Bone marrow (tissue), 2 donors: ENCODE measurements at regions not wholly inside any gene's neighbourhood (a gene's known extent, or its start where the extent isn't known, plus 50 kb on each side); places are given as distances from the start of the nearest gene placed in this dataset.

ENCODE experiments used
- DNase-seq, 2 donors: peaks; one replicate each; lab custom pipeline; 2025; lab: John Stamatoyannopoulos, UW

DNA sequence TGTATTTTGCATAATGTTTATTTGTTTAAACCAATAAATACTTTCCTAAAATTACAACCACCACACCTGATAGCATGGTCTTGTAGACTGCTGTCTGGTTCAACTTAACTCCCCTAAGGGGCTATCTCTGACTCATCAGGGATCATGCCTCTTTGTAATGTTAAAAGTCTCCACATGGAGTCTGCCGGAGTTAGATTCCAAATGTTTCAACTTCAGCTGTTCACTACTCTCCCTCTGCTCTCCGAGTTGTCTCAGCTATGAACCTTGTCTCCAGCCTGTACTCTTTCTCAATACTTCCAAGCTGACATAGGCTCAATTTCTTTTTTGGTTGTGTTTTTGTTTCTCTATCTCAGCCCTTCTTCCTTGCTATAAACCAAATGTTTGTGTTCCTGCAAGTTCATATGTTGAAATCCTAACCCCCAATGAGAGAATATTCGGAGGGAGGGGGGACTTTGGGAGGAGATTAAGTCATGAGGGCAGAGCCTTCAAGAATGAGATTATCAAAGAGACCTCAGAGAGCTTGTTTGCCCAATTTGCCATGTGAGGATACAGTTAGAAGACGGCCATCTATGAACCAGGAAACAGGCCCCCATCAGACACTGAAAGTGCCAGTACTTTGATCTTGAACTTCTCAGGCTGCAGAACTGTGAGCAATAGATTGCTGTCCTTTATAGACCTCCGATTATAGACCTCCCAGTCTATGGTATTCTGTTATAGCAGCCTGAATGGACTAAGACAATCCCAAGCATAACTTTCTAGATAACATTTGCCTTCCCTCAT lies 858.2 kb downstream of the VRK1 start:
- DNase-seq, result no peak

DNA sequence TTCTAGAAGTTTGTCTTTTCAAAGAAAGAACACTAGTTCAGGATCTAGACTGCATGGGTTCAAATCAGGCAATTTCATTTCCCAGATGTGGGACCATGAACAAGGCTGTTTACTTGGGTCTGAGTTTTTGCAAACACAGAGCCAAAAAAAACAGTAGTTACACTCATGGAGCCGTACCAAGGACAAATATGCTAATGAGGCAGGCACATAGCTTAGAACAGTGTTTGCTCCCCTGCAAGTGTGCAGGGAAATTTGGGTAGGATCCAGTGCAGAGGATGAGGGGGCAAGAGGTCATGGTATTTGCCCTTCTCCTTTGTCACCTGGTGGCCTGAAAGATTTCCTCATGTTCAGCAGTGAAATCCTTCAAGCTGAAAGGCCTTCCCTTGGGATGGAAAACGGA lies 860.4 kb downstream of the VRK1 start:
- no peak for DNase-seq

DNA sequence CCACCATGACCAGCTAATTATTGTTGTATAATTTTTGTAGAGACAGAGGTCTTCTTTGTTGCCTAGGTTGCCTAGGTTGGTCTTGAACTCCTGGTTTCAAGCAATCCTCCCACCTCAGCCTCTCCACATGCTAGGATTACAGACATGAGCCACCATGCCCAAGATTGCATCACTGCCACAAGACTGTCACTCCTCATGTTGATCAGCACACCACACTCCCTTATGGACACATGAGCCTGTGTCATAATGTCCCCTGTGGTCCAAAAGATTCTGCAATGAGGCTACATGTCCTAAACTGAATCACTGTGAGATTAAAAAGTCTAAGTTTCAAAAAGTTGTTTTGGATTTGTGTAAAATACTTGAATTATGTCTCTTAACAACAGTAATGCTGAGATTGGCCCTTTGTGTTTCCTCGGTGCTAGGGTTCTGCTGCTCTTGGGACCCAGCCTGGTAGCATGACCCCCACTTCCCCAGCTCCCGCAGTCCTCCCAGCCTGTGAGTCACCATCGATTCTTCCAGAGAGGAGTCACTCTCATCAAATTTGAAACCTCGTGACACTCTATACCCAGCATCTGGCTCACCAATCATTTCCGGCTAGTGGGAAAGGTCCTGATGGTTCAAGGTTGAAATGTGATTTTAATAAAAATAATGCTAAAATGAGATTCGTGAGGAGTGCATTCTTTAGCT lies 890.9 kb downstream of the VRK1 start:
- DNase-seq, result no peak

DNA sequence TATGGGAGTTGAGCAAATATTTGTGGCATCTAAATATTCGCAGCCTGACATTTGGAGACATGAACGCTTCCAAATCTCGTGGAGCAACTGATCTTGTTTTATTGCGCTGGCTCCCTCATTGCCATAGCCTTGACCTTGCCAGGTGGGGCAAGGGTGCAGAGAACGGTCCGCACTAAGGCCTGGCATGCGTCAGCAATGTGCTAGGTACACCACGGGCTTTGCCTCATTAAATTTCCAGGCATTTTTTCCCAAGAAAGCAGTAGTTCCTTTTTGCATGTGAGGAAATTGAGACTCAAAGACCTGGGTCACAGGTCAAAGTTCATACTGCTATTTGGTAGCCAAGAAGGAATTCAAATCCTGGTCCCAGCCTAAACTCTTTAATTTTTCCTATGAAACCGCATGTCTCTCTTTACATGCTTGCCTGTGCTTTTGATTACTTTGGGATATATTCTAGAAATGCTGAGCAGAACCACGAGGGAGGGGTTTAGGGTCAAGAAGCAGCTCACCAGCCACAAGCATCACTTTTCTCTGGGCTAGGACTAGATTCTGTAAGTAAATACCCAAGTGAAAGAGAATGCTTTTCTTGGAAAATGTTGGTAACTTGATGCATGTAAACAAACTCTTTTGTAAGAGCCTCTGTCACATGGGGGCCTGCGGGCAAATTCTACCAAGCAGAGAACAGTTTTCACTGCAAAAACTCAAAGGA lies 891.6 kb downstream of the VRK1 start:
- DNase-seq, result no peak

DNA sequence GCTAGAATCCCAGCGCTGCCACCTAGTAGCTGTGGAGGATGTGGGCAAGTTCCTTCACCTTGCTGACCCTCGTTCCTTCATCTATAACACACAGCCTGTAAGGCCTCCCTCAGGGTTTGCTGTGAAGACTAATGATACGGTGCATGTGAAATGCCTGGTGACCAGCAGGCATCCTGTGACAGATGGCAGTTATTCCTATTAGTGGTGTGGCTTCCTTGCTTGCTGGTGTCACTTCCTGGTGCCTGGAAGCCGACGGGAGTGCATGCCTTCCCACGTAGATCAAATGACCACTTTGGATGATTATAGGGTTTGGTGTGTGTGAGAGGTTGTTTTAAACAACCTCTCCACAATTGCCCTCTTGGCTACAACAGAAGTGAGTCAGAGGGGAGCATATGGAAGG lies 894.9 kb downstream of the VRK1 start:
- no peak for DNase-seq

DNA sequence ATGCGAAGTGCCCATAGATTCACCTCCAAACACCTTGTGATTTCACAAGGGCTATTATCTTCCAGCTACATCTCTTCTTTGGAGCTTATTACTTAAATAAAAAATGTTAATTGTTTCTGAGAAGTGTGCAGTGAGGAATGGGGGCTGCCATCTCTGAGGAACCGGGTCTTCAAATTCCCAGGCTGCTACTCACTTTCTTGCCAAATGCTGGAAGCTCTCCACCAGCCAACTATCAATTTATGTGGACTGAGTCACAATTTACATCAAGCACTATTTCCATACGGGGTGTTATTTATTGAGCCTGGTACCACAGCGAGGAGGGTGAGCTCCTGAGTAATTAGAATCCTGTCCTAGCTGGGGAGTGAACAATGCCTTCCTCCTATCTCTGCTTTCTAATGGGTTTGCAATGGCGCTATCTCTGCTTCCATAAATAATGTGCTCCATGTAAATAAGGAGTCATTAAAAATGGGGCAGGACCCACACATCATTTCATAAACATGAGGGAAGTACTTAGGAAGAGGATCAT lies 898.3 kb downstream of the VRK1 start:
- DNase-seq, result no peak

DNA sequence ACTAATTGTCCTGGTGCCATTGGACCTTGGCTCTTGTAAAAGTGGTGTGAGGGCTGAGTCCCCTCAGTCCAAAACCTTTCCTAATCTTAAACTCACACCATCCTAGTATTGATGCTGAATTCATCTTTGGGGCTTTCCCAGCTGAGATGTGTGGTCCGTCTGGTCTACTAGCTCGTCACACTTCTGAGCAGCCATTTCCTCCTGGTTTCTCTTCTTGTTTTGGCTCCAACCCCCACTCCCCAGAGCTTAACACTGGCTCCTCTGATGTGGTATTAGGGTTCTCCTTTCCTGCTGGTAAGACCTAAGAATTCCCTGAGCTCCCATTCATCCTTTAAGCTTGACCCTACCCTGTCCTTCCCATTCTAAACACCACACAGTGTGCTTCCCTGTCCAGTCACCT lies 900.6 kb downstream of the VRK1 start:
- no peak for DNase-seq

DNA sequence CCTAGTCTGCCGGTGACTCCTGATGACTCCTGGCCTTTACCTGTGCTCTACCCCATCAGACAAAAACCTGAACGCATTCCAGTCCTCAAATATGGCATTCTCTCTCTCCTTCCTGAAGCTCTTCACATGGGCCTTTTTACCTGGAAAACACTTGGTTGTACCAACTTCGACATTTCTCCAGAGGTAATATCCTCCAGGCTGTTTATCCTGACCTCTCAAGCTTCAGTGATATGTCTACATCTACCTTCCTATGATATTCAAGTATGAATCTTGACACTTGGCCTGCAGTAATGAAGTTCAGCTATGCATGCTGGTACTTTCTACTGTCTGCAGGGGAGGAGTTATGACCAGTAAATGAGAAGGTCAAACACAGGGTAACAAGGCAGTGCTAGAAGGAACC lies 901.8 kb downstream of the VRK1 start:
- DNase-seq, result no peak

DNA sequence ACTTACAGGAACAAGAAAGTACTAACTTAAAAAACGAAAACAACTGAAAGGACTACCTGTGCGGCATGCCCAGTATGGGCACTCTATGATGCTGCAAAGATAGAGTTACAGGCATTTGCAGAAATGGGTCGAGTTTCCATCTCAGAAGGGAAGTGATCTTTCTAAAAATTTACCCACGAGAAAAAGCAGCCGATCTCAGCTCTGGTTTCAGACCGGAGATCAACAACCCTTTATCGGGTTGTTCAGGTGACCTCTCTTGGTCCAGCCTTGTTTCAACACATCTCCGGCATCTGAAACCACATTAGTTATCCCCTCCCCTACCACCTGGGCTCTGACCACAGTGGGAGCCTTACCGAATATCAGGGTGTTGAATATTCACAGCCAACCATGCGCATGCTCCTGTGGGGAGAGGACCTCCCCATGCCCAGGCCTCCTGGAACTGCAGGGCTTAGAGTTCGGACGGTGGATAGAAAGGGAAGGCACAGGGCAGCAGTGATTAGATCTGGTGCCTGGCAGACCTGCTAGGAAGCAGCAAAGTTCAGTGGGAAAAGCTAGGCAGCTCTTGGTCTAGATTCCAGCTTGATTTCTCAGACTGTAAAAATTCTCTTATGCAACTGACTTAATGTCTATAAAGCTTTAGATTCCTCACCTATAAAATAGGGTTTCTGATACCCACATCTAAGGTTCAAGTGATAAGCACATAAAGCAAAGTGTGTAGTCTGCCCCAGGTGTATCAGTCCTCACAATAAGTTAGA lies 906.0 kb downstream of the VRK1 start:
- no peak for DNase-seq

DNA sequence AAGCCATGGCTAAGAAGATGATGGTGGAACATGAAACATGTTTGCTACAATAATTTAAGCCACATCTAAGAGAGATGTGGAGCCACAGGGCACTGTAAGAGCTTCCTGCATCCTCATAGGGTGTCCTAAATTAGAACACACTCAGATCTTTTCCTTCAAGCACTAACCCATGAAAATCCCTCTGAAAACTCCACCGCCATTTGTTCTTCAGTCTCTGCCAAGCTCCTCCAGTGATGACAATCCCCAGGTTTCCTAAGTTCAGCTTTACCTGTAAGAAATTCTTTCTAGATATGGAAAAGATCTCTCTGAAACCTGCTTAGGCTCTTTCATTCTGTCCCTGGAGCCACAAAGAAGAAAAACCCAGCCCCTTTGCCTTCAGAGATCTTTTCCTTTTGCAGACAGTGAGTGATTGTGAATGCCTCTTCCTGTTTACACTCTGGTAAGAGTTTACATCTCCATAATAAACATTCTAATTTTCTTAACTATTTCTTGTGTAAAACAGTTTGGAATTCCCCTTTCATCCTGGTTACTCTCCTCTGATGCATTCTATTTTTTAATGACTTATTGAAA lies 907.2 kb downstream of the VRK1 start:
- no peak for DNase-seq

DNA sequence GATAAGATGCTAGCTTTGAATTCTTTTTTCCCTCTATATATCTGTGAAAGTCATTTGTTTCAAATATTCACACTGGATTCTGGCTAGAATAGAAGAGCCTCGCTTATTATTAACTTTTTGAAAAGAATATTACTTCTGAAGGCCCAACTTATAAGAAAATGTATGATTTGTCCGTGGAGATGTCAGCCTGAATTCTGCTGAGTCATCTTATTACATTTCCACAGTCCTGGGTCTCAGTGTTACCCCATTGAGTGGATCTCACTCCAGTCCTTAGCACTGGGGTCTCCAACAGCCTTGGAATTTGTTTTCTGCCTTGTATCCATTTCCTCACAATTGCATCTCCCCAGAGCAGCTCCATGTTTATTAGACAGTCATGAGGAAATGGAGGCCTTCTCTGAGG lies 907.9 kb downstream of the VRK1 start:
- DNase-seq, result no peak

DNA sequence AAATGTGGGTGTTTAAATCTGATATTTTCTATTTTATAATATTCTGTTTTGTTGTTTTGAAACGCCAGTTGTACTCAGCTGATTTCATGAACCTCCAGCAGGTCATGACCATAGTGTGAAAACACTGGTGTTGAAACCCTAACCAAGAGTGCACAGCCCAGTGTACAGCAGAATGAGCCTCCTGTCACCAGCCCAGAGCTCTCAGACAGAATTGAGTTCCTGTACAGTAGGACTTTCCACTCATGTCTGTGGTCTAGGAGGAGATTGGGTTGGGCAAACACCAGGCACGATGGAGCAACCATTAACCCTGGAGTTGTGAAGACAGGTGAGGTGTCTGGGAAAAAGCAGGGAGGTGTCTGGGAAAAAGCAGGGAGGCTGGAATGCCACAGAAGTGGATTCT lies 908.8 kb downstream of the VRK1 start:
- DNase-seq, result no peak

DNA sequence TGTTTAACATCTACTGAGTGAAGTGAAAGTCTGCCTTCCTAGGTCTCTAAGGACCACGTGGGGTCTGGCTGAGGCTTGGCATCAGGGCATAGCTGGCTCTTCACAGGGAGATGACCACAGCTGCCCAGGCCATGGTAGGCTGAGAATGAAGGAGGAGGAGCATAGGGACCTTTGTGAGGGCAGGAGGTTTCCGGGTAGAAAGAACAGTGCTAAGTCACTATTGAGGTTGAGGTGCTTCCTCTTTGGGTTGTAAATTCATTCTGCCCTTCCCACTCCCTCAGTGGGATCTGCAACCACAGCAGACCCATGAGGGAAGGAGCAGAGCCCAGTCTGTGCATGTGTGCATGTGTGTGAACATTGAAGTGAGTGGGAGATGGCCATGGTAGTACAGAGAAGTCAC lies 909.6 kb downstream of the VRK1 start:
- no peak for DNase-seq

DNA sequence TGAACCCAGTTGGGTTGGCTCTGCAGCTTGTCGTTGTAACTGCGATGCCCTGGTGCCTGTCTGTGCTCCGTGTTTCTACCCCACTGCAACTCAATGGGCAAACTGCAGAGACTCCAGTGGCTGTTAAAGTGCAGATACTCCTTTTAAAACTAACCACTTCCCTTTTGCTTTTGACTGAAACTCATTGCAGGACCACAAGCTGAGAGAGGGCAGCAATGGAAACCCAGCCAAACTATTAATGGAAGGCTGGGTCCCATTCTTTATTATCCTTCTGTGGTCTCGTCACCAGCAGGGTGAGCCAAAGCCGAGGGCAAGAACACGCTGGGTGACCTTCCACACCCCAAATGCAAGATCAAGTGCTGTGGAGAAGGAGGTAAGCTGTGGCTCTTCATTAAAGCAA lies 910.4 kb downstream of the VRK1 start:
- DNase-seq, result no peak

DNA sequence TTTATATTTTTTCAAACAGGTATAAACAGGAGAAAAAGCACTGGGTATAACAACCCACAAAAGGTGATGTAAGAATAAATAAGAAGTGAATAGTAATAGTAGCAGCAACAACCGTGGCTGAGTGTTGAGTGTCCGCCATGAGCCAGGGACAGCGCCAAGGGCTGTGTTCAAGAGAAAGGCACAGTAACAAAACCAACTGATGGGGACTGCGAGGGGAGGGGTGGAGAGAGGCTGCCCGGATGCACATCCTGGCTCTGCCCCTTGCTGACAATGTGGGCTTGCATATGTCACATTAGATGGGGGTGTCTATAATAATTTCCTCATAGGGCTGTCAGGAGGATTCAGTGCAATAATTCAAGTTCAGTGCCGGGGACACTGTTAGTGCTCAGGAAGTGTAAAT lies 912.4 kb downstream of the VRK1 start:
- no peak for DNase-seq

DNA sequence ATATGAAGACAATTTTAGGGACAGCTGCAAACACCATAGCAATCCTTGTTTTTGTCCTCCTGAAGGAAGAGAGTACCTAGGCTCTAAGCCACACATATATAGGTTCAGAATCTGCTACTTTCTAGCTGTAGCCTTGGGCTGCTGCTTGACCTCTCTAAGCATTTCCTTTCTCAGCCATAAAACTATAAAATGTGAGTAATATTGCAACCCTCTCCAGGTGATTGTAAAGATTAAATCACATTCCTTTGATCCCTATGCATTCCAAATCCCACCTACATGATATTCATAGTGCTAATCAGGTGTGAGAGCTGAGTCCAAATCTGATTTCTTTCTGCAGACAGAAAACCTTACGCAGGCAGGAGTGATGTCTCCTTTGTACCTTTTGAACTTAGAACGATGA lies 913.5 kb downstream of the VRK1 start:
- DNase-seq, result no peak

DNA sequence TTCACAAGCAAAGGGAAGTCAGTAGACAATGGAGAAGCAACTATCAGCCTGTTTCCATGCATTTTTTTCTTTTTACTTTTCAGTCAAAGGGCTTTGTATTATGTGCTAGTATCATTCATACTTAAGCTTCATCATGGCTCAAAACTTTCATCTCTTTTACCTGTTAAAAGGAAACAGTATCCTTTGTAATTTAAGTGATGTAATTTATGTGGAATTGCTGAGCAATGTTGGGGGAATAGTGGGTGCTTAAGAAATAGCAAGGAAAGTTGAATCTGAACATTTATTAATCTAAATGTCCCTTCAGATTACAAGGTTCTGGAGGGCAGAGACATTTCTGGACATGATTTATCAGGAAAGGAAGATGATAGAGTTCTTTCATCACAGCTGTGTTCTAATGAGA lies 915.3 kb downstream of the VRK1 start:
- no peak for DNase-seq

DNA sequence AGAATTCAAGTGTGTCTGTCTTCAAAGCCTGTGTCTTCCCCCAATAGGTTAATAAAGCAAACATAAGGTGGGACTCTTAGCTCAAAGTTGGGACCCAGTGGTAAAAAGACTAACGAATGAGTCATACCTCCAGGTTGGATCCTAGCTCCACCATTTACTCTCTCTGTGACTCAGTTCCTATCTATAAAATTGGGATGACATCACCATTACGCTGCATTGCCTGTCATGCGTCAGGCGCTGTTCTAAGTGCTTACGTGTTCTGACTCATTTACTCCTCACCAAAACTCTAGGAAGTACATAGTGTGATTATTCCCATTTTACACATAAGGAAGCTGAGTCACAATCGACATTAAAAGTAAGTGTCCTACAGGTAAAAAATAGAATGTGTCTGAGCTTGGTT lies 915.8 kb downstream of the VRK1 start:
- DNase-seq, result no peak

DNA sequence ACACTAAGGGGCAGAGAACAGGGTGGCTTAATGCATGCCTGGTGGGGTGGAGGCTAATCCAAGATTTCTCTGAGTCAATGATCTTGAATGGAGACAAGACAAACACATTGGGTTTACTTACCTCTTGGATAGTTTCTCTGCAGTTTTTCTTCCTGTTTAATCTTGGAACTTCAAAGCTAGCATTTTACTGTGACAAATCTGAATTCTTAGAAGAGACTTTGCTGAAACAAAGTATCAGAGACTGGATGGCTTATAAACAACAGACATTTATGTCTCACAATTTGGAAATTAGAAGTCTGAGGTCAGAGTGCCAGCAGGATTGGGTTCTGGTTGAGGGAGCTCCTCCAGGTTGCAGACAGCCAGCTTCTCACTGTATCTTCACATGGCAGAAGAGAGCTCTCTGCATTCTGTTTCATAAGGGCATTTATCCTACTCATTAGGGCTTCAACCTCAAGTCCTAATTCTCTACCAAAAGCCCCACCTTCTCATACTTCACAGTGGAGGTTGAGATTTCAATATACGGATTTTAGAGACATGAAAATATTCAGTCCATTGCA lies 921.8 kb downstream of the VRK1 start:
- no peak for DNase-seq

DNA sequence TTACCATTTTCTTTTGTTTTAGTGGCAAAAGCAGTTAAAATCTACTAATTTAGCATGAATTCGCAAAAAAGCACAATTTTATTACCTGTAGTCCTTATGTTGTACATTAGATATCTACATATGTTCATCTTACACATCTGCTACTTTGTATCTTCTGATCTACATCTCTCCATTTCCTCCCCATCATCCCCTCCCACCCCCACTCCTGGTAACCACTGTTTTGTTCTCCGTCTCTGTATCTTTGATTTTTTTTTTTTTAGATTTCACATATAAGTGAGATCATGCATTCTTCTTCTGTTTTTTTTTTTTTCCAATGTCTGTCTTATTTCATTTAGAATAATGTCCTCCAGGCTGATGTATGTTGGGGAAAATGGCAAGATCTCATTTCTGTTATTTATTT lies 922.7 kb downstream of the VRK1 start:
- no peak for DNase-seq

DNA sequence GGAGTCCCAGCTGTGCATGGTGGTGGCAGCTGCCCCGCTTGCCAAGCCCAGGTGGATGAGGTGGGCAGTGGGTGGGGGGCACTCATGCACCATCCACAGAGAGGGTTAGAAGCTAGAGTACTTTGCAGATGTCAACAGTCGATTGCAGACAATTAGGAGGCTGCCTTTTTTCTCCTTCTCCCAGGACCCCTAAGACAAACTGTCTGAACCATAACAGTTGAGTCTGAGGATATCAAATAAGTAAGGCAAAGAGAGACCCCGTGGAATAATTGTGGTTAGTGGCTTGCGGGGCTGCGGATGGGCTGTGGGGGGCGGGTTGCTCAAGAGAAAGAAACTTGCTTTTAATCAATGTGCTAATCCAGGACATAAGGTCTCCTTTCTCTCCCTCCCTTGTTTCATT lies 926.2 kb downstream of the VRK1 start:
- DNase-seq, result no peak

DNA sequence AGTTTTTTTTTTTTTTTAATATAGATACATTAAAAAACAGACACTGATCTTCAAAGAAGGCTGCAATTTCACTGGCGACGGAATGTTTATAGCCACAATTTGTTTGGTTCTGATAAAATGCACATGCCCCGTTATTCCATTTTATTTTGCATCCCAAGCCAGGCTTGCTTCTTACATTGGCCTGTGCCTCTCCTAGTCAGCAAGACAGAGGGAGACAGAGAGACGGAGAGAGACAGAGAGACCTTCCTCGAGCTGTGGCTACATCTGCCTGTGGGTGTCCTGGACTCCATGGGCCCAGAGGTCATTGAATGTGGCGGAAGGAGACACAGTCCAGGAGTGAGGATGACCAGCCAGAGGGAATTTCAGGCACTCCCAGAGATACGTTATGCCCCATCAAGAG lies 926.6 kb downstream of the VRK1 start:
- no peak for DNase-seq
